Ishikawa (cell line): ENCODE measurements at regions not wholly inside any gene's neighbourhood (a gene's known extent, or its start where the extent isn't known, plus 50 kb on each side); places are given as distances from the start of the nearest gene placed in this dataset.

Source experiments
- CEBPB ChIP-seq: IDR thresholded peaks from 2 replicates; pipeline ENCODE4 v1.6.1; 2012
- CREB1 ChIP-seq: IDR thresholded peaks from 2 replicates; pipeline ENCODE4 v1.6.1; 2012; ENCODE audit warnings: low read depth
- EGR1 ChIP-seq: IDR thresholded peaks from 2 replicates; pipeline ENCODE4 v1.6.1; 2012
- EP300 ChIP-seq: IDR thresholded peaks from 2 replicates; pipeline ENCODE4 v1.6.1; 2012; ENCODE audit warnings: borderline replicate concordance
- FOXM1 ChIP-seq: IDR thresholded peaks from 2 replicates; pipeline ENCODE4 v1.6.1; 2012; ENCODE audit warnings: low read depth, borderline replicate concordance
- NFIC ChIP-seq: IDR thresholded peaks from 2 replicates; pipeline ENCODE4 v1.6.1; 2012
- RAD21 ChIP-seq: IDR thresholded peaks from 2 replicates; pipeline ENCODE4 v1.6.1; 2012; ENCODE audit warnings: low read depth
- REST ChIP-seq: IDR thresholded peaks from 2 replicates; pipeline ENCODE4 v1.6.1; 2012; ENCODE audit warnings: low read depth, mild to moderate bottlenecking
- TAF1 ChIP-seq: IDR thresholded peaks from 2 replicates; pipeline ENCODE4 v1.6.1; 2012; ENCODE audit warnings: low read depth, mild to moderate bottlenecking
- TCF12 ChIP-seq: IDR thresholded peaks from 2 replicates; pipeline ENCODE4 v1.6.1; 2012; ENCODE audit warnings: low read depth
- TEAD4 ChIP-seq: IDR thresholded peaks from 2 replicates; pipeline ENCODE4 v1.6.1; 2012
- YY1 ChIP-seq: IDR thresholded peaks from 2 replicates; pipeline ENCODE4 v1.6.1; 2012; ENCODE audit warnings: low read depth
- ZBTB7A ChIP-seq: IDR thresholded peaks from 2 replicates; pipeline ENCODE4 v1.6.1; 2012; ENCODE audit warnings: low read depth
- TF ChIP-seq, protein P1 (sequence below): IDR thresholded peaks from 2 replicates; pipeline ENCODE4 v1.6.1; 2012
- TF ChIP-seq, protein P2 (sequence below): IDR thresholded peaks from 2 replicates; pipeline ENCODE4 v1.6.1; 2012

DNA sequence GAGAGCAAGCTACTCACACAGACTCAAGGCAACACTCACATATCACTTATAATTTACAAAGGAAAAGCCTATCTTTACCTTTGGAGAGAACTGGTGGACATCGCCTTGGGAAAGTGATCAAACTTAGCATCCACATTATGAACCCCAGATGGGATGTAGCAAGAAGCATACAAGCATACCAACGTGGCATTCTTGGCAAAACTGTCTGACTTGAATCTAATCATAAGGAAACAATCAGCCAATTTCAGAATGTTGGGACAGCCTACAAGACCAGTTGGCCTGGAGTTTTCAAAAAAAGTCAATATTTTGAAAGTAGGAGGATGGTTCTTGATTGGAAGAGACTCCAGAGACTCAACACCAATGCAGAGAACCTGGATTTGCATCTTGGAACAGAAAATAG, 79.1 kb upstream of the PMAIP1 start:
- TF ChIP-seq CEBPB, result no peak
- TF ChIP-seq, protein P1, sequence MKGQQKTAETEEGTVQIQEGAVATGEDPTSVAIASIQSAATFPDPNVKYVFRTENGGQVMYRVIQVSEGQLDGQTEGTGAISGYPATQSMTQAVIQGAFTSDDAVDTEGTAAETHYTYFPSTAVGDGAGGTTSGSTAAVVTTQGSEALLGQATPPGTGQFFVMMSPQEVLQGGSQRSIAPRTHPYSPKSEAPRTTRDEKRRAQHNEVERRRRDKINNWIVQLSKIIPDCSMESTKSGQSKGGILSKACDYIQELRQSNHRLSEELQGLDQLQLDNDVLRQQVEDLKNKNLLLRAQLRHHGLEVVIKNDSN, result no peak
- no peak for TF ChIP-seq ZBTB7A
- no peak for TF ChIP-seq FOXM1
- TF ChIP-seq EP300, result no peak
- TF ChIP-seq REST, result no peak
- no peak for TF ChIP-seq TCF12
- no peak for TF ChIP-seq TEAD4
- no peak for TF ChIP-seq EGR1
- no peak for TF ChIP-seq CREB1
- TF ChIP-seq RAD21, result no peak
- no peak for TF ChIP-seq YY1
- TF ChIP-seq, protein P2, sequence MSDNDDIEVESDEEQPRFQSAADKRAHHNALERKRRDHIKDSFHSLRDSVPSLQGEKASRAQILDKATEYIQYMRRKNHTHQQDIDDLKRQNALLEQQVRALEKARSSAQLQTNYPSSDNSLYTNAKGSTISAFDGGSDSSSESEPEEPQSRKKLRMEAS, result no peak
- no peak for TF ChIP-seq TAF1
- no peak for TF ChIP-seq NFIC

- no peak for TF ChIP-seq TAF1
- no peak for TF ChIP-seq TEAD4
These were observed 81.0 kb upstream of the PMAIP1 start for GRCh38 chr18:59818769-59819168.

DNA sequence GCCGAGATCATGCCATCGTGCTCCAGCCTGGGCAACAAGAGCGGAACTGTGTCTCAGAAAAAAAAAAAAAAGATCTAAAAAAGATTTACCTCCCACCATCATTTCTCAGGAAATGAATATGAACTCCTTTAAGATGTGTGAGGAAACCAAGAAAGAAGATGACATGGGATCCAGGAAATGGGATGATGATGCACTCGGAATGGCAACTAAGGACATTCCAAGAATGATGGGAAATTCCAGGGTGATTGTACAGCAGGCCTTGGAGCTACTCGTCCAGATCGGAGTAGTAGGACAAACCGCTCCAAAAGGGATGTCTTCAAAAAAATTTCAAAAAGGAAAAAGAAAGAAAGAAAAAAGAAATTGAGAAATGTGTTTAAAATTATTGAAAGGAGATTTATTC, 84.9 kb upstream of the PMAIP1 start:
- TF ChIP-seq NFIC (no peak), EGR1 (no peak), RAD21 (no peak), CREB1 (no peak), EP300 (no peak), TAF1 (no peak), CEBPB (no peak)

- no peak for TF ChIP-seq CREB1
- TF ChIP-seq YY1, result no peak
- TF ChIP-seq, protein P1, result no peak
- no peak for TF ChIP-seq TCF12
- TF ChIP-seq REST, result no peak
- no peak for TF ChIP-seq RAD21
- TF ChIP-seq FOXM1, result no peak
- TF ChIP-seq CEBPB, result no peak
- TF ChIP-seq NFIC, result no peak
- no peak for TF ChIP-seq TAF1
- TF ChIP-seq EP300, result no peak
- TF ChIP-seq TEAD4, result no peak
- TF ChIP-seq, protein P2, result no peak
- no peak for TF ChIP-seq EGR1
These were observed 85.9 kb upstream of the PMAIP1 start for GRCh38 chr18:59813942-59814341.

DNA sequence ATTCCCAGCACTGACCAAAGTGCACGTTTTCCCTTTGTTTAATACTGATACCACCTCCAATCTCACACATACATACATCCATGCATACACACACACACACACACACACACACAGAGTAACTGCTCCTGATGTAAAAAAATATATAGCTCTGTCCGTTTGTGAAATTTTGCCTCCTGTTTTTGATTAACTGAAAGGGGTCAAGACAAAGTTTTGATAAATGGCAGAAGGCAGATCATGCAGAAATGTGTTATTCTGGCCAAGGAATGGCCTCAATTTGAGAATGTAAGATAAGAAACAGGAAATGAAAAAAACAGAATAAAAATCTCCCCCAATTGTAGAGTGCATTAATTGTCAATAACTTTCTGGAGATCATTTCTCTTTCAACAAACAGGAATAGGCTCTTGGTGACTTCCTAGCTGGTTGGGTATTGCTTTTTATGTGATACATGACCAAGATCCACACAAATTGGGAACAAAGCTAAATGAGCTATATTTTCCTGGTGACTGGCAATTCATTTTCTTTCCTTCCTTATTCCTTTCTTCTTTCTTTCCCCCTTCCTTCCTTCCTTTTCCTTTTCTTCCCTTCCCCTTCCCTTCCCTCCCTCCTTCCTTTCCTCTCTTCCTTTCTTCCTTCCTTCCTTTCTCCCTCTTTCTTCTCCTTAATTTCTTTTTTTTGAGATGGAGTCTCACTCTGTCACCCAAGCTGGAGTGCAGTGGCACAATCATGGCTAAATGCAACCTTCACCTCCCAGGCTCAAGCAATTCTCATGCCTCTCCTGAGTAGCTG, 88.9 kb upstream of the PMAIP1 start:
- TF ChIP-seq CEBPB (no peak), RAD21 (no peak), EGR1 (no peak), ZBTB7A (no peak), TCF12 (no peak), TAF1 (no peak), EP300 (no peak), CREB1 (no peak), YY1 (no peak)
- TF ChIP-seq, protein P2, result no peak

GRCh38 chr18:59810183-59810582, 89.6 kb upstream of the PMAIP1 start:
- no peak for TF ChIP-seq TCF12

DNA sequence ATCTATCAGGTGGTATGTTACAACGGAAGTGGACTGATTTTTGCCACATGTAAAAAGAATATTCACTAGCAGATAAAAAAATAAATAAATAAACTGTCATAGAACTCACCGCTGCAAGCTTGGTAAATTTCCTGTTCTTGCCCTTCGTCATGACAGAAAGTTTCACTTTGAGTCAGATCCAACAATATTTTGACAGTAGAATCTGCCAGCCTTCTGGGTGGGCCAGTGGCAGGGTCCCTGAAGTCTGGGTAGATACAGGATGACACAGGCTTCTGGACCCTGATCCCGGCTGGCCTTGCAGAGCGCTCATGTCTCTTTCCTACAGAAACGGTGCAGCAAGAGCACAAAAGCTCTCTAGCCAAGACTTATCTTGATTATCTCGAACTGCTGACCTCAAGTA, 97.8 kb upstream of the PMAIP1 start:
- TF ChIP-seq CREB1 (no peak), ZBTB7A (no peak), YY1 (no peak), REST (no peak), TCF12 (no peak), TEAD4 (no peak), RAD21 (no peak), NFIC (no peak), EGR1 (no peak), CEBPB (no peak), FOXM1 (no peak), TAF1 (no peak), EP300 (no peak)
- TF ChIP-seq, protein P2, result no peak
- TF ChIP-seq, protein P1, result no peak
